EH (cell line): ENCODE measurements at regions not wholly inside any gene's neighbourhood (a gene's known extent, or its start where the extent isn't known, plus 50 kb on each side); places are given as distances from the start of the nearest gene placed in this dataset.

Experiments used
- DNase-seq: peaks from one replicate; pipeline ENCODE4 v3.0.0-alpha.2; 2015; ENCODE audit warnings: low read depth

- DNase-seq = no peak
These were observed 454.4 kb downstream of the C4orf33 start for GRCh38 chr4:129550281-129550785.

DNA sequence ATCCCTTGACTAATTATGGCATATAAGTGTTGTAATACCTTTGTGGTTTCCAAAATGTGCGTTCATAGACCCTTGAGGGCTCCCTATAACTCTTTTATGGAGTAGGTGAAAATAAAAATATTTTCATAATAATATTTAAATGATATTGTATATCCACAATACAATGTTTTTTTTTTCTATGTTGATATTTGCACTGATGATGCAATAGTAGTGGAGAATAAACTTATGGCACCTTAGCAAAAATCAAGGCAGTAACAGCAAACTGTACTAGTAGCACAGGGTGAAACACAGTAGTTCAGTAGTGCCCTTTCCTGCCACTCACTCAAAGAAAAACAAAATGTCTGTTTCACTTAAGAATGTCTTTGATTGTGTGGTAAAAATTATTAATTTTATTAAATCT lies 465.3 kb downstream of the C4orf33 start:
- DNase-seq = no peak

DNA sequence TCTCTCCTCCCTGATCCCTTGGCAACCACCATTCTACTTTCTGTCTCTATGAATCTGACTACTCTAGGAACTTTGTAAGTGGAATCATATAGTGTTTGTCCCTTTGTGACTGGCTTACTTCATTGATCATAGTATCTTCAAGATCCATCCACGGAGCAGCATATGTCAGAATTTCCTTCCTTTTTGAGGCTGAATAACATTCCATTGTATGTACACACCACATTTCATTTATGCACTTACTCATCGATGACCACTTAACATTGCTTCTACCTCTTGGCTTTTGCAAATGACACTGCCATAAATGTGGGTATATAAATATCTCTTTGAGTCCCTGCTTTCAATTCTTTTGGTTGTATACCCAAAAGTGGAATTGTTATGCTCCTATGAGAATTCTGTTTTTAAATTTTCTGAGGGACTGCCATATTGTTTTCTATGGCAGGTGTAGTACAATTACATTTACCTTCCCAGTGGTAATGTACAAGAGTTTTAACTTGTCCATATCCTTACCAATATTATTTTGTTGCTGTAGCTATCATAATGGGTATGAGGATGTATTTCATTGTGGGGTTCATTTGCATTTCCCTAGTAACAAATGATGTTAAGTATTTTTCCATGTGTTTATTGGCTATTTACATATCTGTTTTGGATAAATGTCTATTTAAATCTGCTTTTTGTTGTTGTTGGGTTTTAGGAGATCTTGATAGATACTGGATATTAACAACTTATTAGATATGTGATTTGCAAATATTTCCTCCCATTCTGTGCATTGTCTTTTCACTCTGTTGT lies 466.1 kb downstream of the C4orf33 start:
- no peak for DNase-seq

DNA sequence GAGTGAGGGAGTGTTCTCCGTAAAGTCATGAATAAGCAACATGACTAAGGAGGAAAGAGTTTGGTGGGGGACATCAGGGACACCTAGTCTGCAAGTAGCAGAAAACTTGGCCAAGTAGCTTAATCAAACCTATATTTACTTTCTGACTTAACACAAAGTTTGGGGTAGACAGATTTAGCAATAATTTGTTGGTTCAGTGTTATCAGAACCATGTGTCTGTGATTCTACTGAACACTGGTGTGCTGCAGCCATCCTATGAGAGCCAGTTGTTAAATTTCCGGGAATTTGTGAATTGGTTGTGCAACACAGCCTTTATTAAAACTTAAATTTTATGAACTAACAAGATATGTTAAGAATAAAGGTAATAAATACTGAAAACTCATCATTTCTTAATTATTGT lies 469.3 kb downstream of the C4orf33 start:
- DNase-seq = no peak

DNA sequence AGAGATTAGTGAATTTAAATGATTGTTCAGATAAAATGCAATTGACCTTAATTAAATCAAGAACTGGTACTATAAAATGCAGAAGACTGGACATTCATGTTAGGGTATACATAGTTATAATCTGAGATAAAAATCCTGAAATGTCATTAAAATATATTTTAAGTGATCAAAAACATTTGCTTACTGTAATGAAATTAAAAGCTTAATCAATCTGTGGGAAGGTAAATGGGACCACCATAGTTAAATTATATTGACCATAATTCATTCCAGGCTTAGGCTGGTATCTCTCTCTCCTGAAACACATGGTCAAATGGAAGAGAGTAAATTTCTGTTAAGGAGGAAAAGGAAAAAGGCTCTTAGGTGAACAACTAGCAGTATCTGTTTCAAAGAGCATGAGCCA lies 474.4 kb downstream of the C4orf33 start:
- no peak for DNase-seq

- DNase-seq = no peak
These were observed 482.4 kb downstream of the C4orf33 start for GRCh38 chr4:129578336-129578735.

GRCh38 chr4:129581305-129581704 lies 485.4 kb downstream of the C4orf33 start:
- no peak for DNase-seq

DNA sequence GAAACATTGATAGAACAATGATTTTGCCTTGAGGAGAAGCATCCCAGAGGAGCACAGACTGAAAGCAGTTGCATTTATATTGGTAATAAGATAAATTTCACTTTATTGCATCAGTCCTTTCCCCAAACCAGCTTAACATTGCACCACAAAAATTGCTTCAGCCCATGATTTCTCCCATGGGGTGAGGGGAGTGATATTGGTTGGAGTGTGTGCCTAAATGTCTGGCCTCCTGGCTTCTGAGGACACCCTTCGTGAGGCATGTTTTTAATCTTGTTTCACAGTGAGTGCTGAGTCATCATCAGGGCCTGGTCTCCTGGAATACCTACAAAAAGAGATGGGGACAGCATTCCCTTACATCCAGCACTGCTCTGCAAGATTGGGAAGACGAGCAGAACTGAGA lies 487.9 kb downstream of the C4orf33 start:
- no peak for DNase-seq

- DNase-seq = no peak
These were observed 502.6 kb downstream of the C4orf33 start for GRCh38 chr4:129598582-129598981.

DNA sequence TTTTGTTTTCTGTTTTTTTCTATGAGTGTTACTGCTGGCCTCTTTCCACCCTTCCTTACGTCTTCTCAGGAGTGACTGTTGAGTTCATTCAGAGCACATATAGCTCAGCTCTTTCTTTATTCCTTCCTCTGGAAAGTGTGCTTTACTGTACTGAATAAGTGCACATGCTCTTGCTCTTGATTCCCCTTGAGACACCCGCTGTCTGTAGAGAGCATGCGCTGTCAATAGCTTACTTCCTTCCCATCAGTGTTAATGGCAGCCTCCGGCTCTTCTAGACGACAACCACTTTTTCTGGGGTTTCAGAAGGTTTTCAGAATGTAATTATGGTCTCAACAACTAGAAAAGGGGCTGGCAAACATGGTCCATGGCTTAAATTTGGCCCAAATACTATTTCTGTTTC lies 504.9 kb downstream of the C4orf33 start:
- DNase-seq = no peak

- no peak for DNase-seq
These were observed 506.5 kb downstream of the C4orf33 start for GRCh38 chr4:129602447-129602846.

- DNase-seq = no peak
These were observed 507.4 kb downstream of the C4orf33 start for GRCh38 chr4:129603241-129603931.

- DNase-seq = no peak
These were observed 508.8 kb downstream of the C4orf33 start for GRCh38 chr4:129604632-129605255.

DNA sequence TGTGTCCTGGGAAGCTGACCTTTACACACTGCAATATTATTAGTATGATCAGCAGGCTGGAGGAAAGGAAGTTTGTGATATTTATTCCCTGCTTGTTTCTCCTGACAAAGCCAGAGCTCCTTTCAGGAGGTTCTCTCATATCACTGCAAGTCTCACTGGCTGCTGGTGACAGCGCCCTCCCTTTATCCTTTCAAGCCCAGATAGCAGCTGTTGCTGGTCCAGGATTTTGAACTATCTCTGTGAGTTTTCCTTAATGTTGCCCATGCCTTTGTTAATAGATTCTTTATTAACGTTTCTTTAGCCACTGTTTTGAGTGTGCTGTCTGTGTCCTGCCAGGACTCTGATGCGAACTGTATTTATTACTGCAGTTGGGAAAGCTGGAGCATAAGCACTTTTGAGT lies 518.7 kb downstream of the C4orf33 start:
- DNase-seq = no peak

GRCh38 chr4:129622566-129622965 lies 526.6 kb downstream of the C4orf33 start:
- no peak for DNase-seq

- DNase-seq = no peak
These were observed 527.4 kb downstream of the C4orf33 start for GRCh38 chr4:129623233-129623875.

- DNase-seq = peak; percentile 27
These were observed 545.2 kb downstream of the C4orf33 start for GRCh38 chr4:129641179-129641578.

- no peak for DNase-seq
These were observed 549.5 kb downstream of the C4orf33 start for GRCh38 chr4:129645461-129645860.

DNA sequence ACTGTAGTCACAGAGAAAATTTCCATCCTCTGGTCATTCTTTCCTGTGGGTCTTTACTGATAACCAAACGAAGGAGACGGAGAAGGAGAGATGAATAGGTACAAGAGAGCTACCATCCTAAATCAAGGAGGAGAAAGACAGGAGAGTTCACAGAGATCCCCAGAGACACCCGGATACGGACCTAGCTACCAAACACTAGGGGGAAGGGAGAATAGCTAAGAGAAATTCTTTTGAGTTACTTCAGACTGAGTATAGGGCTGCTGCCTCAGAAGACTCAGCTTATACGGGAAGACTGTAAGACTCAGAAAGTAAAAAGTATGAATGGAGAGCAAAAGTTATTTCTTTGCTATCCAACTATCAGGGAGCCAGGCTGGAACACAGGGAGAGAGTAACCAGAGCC lies 572.1 kb downstream of the C4orf33 start:
- no peak for DNase-seq

GRCh38 chr4:129672941-129673340 lies 577.0 kb downstream of the C4orf33 start:
- no peak for DNase-seq

GRCh38 chr4:129675036-129675435 lies 579.1 kb downstream of the C4orf33 start:
- no peak for DNase-seq

DNA sequence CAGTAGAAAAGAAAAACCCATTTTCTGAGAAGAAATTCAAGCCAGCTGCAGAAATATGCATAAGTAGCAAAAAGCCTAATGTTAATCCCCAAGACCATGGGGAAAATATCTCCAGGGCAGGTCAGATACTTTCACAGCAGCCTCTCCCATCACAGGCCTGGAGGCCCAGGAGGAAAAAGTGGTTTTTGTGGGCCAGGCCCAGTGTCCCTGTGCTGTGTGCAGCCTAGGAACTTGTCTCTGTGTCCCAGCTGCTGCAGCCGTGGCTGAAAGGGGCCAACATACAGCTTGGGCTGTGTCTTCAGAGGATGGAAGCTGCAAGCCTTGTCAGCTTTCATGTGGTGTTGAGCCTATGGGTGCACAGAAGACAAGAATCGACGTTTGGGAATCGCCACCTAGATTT lies 581.0 kb downstream of the C4orf33 start:
- no peak for DNase-seq

DNA sequence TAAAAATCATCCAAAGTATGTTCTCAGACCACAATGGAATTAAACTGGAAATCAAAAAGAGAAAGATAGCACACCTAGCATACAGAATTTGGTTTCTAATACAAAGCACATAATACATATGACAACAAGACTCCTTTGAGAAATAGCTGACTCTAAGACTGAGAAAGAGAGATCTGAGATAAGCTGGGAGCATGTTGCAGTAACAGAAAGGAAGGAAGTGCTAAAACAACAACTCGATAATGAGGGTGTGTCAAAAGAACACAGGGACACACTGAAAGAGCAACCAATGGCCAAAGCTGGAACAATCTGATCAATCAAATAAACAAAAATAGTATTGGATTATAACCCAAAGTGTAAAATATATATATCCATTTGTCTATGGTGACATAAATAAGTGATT lies 586.6 kb downstream of the C4orf33 start:
- DNase-seq = no peak
